HG03097 (cell line): ENCODE measurements at regions not wholly inside any gene's neighbourhood (a gene's known extent, or its start where the extent isn't known, plus 50 kb on each side); places are given as distances from the start of the nearest gene placed in this dataset.
A peak's percentile ranks its signal among the peaks of the same experiment; 100 is the strongest.

Source experiments
- ATAC-seq: cut with Tn5 transposase; IDR thresholded peaks from one replicate; pipeline ENCODE4 v1.9.1; 2021; ENCODE audit not compliant: unreplicated experiment, low FRiP score

- no peak for ATAC-seq
Measured at GRCh38 chr7:34269084-34269483, 363.7 kb downstream of the BMPER start.

- no peak for ATAC-seq
Measured at GRCh38 chr7:34275624-34276023, 370.3 kb downstream of the BMPER start.

GRCh38 chr7:34277016-34277802, 371.9 kb downstream of the BMPER start:
- ATAC-seq: no peak

GRCh38 chr7:34277803-34278199, 372.5 kb downstream of the BMPER start:
- ATAC-seq: no peak

GRCh38 chr7:34281260-34281659, 375.9 kb downstream of the BMPER start:
- ATAC-seq: no peak

- no peak for ATAC-seq
Measured at GRCh38 chr7:34282271-34282670, 375.7 kb upstream of the NPSR1 start.

GRCh38 chr7:34296663-34297062, 361.4 kb upstream of the NPSR1 start:
- no peak for ATAC-seq

GRCh38 chr7:34298492-34299013, 359.5 kb upstream of the NPSR1 start:
- ATAC-seq: no peak

GRCh38 chr7:34299066-34299465, 359.0 kb upstream of the NPSR1 start:
- no peak for ATAC-seq

GRCh38 chr7:34307540-34307939, 350.5 kb upstream of the NPSR1 start:
- no peak for ATAC-seq

GRCh38 chr7:34308595-34308994, 349.4 kb upstream of the NPSR1 start:
- no peak for ATAC-seq

- no peak for ATAC-seq
Measured at GRCh38 chr7:34309116-34309515, 348.9 kb upstream of the NPSR1 start.

GRCh38 chr7:34309584-34309983, 348.4 kb upstream of the NPSR1 start:
- ATAC-seq: no peak

GRCh38 chr7:34311591-34311990, 346.4 kb upstream of the NPSR1 start:
- no peak for ATAC-seq

- ATAC-seq: no peak
Measured at GRCh38 chr7:34312624-34313023, 345.4 kb upstream of the NPSR1 start.

- ATAC-seq: no peak
Measured at GRCh38 chr7:34313289-34313688, 344.7 kb upstream of the NPSR1 start.

- ATAC-seq: no peak
Measured at GRCh38 chr7:34315032-34315431, 343.0 kb upstream of the NPSR1 start.

GRCh38 chr7:34317039-34317438, 341.0 kb upstream of the NPSR1 start:
- no peak for ATAC-seq

GRCh38 chr7:34320412-34320811, 337.6 kb upstream of the NPSR1 start:
- no peak for ATAC-seq

- ATAC-seq: peak; percentile 96
Measured at GRCh38 chr7:34320926-34321661, 336.9 kb upstream of the NPSR1 start.

- ATAC-seq: no peak
Measured at GRCh38 chr7:34322841-34323240, 335.2 kb upstream of the NPSR1 start.

GRCh38 chr7:34327681-34328080, 330.3 kb upstream of the NPSR1 start:
- no peak for ATAC-seq
